H9 (cell line): ENCODE measurements at regions not wholly inside any gene's neighbourhood (a gene's known extent, or its start where the extent isn't known, plus 50 kb on each side); places are given as distances from the start of the nearest gene placed in this dataset.

Experiments used
- DNase-seq: peaks from one replicate; pipeline ENCODE4 v3.0.0-alpha.2; 2017
- H2AFZ ChIP-seq: one replicate; pipeline ENCODE4 v1.6.1; 2013; ENCODE audit warnings: mild to moderate bottlenecking, low read length, control low read depth, moderate library complexity
- H2AK5ac ChIP-seq: 2 replicates; pipeline ENCODE4 v1.6.1; 2013; ENCODE audit warnings: low read length, control low read depth, mixed read lengths; ENCODE audit not compliant: insufficient read length
- H2BK120ac ChIP-seq: one replicate; pipeline ENCODE4 v1.6.1; 2013; ENCODE audit warnings: low read depth, mild to moderate bottlenecking, low read length, control low read depth, inconsistent platforms; ENCODE audit not compliant: poor library complexity, severe bottlenecking
- H2BK12ac ChIP-seq: 2 replicates; pipeline ENCODE4 v1.6.1; 2013; ENCODE audit warnings: low read length, control low read depth, mixed read lengths, low read depth; ENCODE audit not compliant: insufficient read length
- H2BK15ac ChIP-seq: 2 replicates; pipeline ENCODE4 v1.6.1; 2013; ENCODE audit warnings: low read depth, low read length, control low read depth
- H2BK20ac ChIP-seq: one replicate; pipeline ENCODE4 v1.6.1; 2013; ENCODE audit warnings: low read depth, mild to moderate bottlenecking, low read length, control low read depth, inconsistent platforms; ENCODE audit not compliant: poor library complexity, severe bottlenecking
- H2BK5ac ChIP-seq: 2 replicates; pipeline ENCODE4 v1.6.1; 2013; ENCODE audit warnings: low read length, control low read depth, mixed read lengths; ENCODE audit not compliant: insufficient read length
- H3K14ac ChIP-seq: 2 replicates; pipeline ENCODE4 v1.6.1; 2013; ENCODE audit warnings: low read length, control low read depth; ENCODE audit not compliant: insufficient read depth
- H3K18ac ChIP-seq: 2 replicates; pipeline ENCODE4 v1.6.1; 2013; ENCODE audit warnings: low read depth, mild to moderate bottlenecking, mixed read lengths, low read length, control low read depth; ENCODE audit not compliant: insufficient read length
- H3K23ac ChIP-seq: 2 replicates; pipeline ENCODE4 v1.6.1; 2013; ENCODE audit warnings: low read length, control low read depth, mixed read lengths, low read depth; ENCODE audit not compliant: insufficient read length
- H3K23me2 ChIP-seq: 2 replicates; pipeline ENCODE4 v1.6.1; 2013; ENCODE audit warnings: low read depth, mild to moderate bottlenecking, mixed read lengths, low read length, control low read depth; ENCODE audit not compliant: insufficient read length, poor library complexity, severe bottlenecking
- H3K27ac ChIP-seq: 2 replicates; pipeline ENCODE4 v1.5.1; 2013; ENCODE audit warnings: low read length, control low read depth, mixed read lengths, low read depth; ENCODE audit not compliant: insufficient read length
- H3K27me3 ChIP-seq: 2 replicates; pipeline ENCODE4 v1.6.1; 2013; ENCODE audit warnings: low read length, control low read depth, inconsistent platforms; ENCODE audit not compliant: insufficient read depth
- H3K4ac ChIP-seq: 2 replicates; pipeline ENCODE4 v1.6.1; 2013; ENCODE audit warnings: low read depth, mild to moderate bottlenecking, control low read depth, inconsistent platforms, low read length, moderate library complexity
- H3K4me1 ChIP-seq: 2 replicates; pipeline ENCODE4 v1.6.1; 2013; ENCODE audit warnings: low read length, control low read depth, inconsistent platforms; ENCODE audit not compliant: insufficient read depth
- H3K4me2 ChIP-seq: 2 replicates; pipeline ENCODE4 v1.6.1; 2013; ENCODE audit warnings: low read length, control low read depth, mixed read lengths; ENCODE audit not compliant: insufficient read length, insufficient read depth
- H3K56ac ChIP-seq: 2 replicates; pipeline ENCODE4 v1.6.1; 2013; ENCODE audit warnings: low read depth, mild to moderate bottlenecking, mixed read lengths, low read length, control low read depth; ENCODE audit not compliant: insufficient read length
- H3K79me1 ChIP-seq: 2 replicates; pipeline ENCODE4 v1.6.1; 2013; ENCODE audit warnings: low read depth, mild to moderate bottlenecking, moderate library complexity, low read length, control low read depth, inconsistent platforms; ENCODE audit not compliant: insufficient read depth, poor library complexity, severe bottlenecking
- H3K79me2 ChIP-seq: 2 replicates; pipeline ENCODE4 v1.6.1; 2013; ENCODE audit warnings: low read length, control low read depth, inconsistent platforms; ENCODE audit not compliant: insufficient read depth
- H3K9ac ChIP-seq: 2 replicates; pipeline ENCODE4 v1.6.1; 2013; ENCODE audit warnings: low read length, control low read depth, mixed read lengths; ENCODE audit not compliant: insufficient read length; ENCODE audit errors: extremely low read depth
- H3K9me3 ChIP-seq: one replicate; pipeline ENCODE4 v1.6.1; 2013; ENCODE audit warnings: low read depth, low read length, inconsistent platforms; ENCODE audit not compliant: control insufficient read depth
- H3T11ph ChIP-seq: one replicate; pipeline ENCODE4 v1.6.1; 2013; ENCODE audit warnings: mild to moderate bottlenecking, low read length, control low read depth, inconsistent platforms
- H4K20me1 ChIP-seq: one replicate; pipeline ENCODE4 v1.6.1; 2013; ENCODE audit not compliant: control insufficient read depth, insufficient read length, insufficient read depth
- H4K5ac ChIP-seq: 2 replicates; pipeline ENCODE4 v1.6.1; 2013; ENCODE audit warnings: low read depth, mild to moderate bottlenecking, mixed read lengths, low read length, control low read depth; ENCODE audit not compliant: insufficient read length
- H4K8ac ChIP-seq: replicated peaks from 2 replicates; pipeline ENCODE4 v1.6.1; 2013; ENCODE audit warnings: low read length, control low read depth, mixed read lengths, low read depth; ENCODE audit not compliant: insufficient read length
- H4K91ac ChIP-seq: 2 replicates; pipeline ENCODE4 v1.6.1; 2013; ENCODE audit warnings: low read depth, mild to moderate bottlenecking, moderate library complexity, mixed read lengths, low read length, control low read depth; ENCODE audit not compliant: insufficient read length
- H3K27ac Mint-ChIP-seq, 3 experiments: 2 replicates in 2 of 3; 3 replicates in 1 of 3; pipeline ENCODE4 v1.8.0; 2020 to 2021; ENCODE audit warnings: mixed read lengths in 3 of 3, mild to moderate bottlenecking in 1 of 3, moderate library complexity in 1 of 3
- H3K27me3 Mint-ChIP-seq: 2 replicates; pipeline ENCODE4 v1.8.0; 2021; ENCODE audit warnings: low read depth, mild to moderate bottlenecking, moderate library complexity, mixed read lengths
- H3K36me3 Mint-ChIP-seq, 3 experiments: 2 replicates in 2 of 3; 3 replicates in 1 of 3; pipeline ENCODE4 v1.8.0; 2020 to 2021; ENCODE audit warnings: low read depth in 3 of 3, mixed read lengths in 3 of 3; ENCODE audit not compliant: insufficient read depth in 1 of 3
- H3K4me1 Mint-ChIP-seq, 2 experiments: 2 replicates each; pipeline ENCODE4 v1.8.0; 2020; ENCODE audit warnings: mixed read lengths in 2 of 2
- H3K4me3 Mint-ChIP-seq, 2 experiments: 2 replicates in 1 of 2; 3 replicates in 1 of 2; pipeline ENCODE4 v1.8.0; 2020 to 2021; ENCODE audit warnings: mild to moderate bottlenecking in 2 of 2, mixed read lengths in 2 of 2, moderate library complexity in 1 of 2
- H3K9me3 Mint-ChIP-seq, 2 experiments: 2 replicates in 1 of 2; 3 replicates in 1 of 2; pipeline ENCODE4 v1.8.0; 2020; ENCODE audit warnings: mild to moderate bottlenecking in 2 of 2, mixed read lengths in 2 of 2, moderate library complexity in 1 of 2
- CTCF ChIP-seq: fragments of 200-600 bp; sonication (generic); conservative IDR thresholded peaks from 3 replicates; pipeline ENCODE4 v1.8.0; 2021; ENCODE audit warnings: antibody characterized with exemption, mild to moderate bottlenecking
- WGBS: extraction: QIAGEN DNeasy Blood & Tissue Kit; methylation state at CpG from one replicate; pipeline ENCODE4 v1.1.7; 2013; ENCODE audit warnings: missing lambda C conversion rate, low lambda C conversion rate, mixed read lengths; ENCODE audit not compliant: insufficient read length; ENCODE audit errors: extremely low coverage; 5-methylcytosine and 5-hydroxymethylcytosine counted together

GRCh38 chr2:172193331-172194089, 90.8 kb upstream of the DLX2 start:
- H3K23me2 ChIP-seq = no peaks in the 10 kb centered on the region
- H2BK120ac ChIP-seq = no peak overlapping the region
- H3K4me1 ChIP-seq = no peaks in the 10 kb centered on the region
- H3K18ac ChIP-seq = no peak overlapping the region
- no peak overlapping the region for H4K5ac ChIP-seq
- H4K8ac ChIP-seq = no peak overlapping the region
- no peaks in the 10 kb centered on the region for H3K4me1 Mint-ChIP-seq
- no peak overlapping the region for H3T11ph ChIP-seq
- H3K27me3 Mint-ChIP-seq = peaks cover 8% of the 10 kb centered on the region
- H2AK5ac ChIP-seq = no peak overlapping the region
- H3K9me3 ChIP-seq = peaks cover 9% of the 10 kb centered on the region
- H2BK12ac ChIP-seq = no peak overlapping the region
- no peak overlapping the region for H3K4me3 Mint-ChIP-seq
- H2AFZ ChIP-seq = no peak overlapping the region
- no peak overlapping the region for H3K14ac ChIP-seq
- no peak overlapping the region for H3K56ac ChIP-seq
- no peaks in the 10 kb centered on the region for H3K79me1 ChIP-seq
- peaks cover 48 to 60% of the 10 kb centered on the region in 2 experiments for H3K9me3 Mint-ChIP-seq
- H3K79me2 ChIP-seq = no peaks in the 10 kb centered on the region
- no peaks in the 10 kb centered on the region for H4K20me1 ChIP-seq
- no peak overlapping the region for H3K4me2 ChIP-seq
- WGBS = no CpG with 5 or more reads among the region's 6 CpGs
- H2BK20ac ChIP-seq = no peak overlapping the region
- no peak overlapping the region for H3K23ac ChIP-seq
- no peak for DNase-seq
- no peak for TF ChIP-seq CTCF
- H3K4ac ChIP-seq = no peak overlapping the region
- H2BK5ac ChIP-seq = no peak overlapping the region
- H3K27ac ChIP-seq = no peak overlapping the region
- peaks cover 18 to 55% (median 29%) of the 10 kb centered on the region in 3 experiments for H3K36me3 Mint-ChIP-seq
- no peak overlapping the region for H2BK15ac ChIP-seq
- no peak overlapping the region for H3K9ac ChIP-seq
- H3K27me3 ChIP-seq = no peaks in the 10 kb centered on the region
- no peak overlapping the region for H4K91ac ChIP-seq
- H3K27ac Mint-ChIP-seq = no peak overlapping the region
